MM.1S (cell line): ENCODE measurements at regions not wholly inside any gene's neighbourhood (a gene's known extent, or its start where the extent isn't known, plus 50 kb on each side); places are given as distances from the start of the nearest gene placed in this dataset.

ENCODE experiments used
- CTCF ChIP-seq: fragments of 300-600 bp; sonication (generic); IDR thresholded peaks from 2 replicates; pipeline ENCODE4 v1.5.1; 2016; ENCODE audit warnings: antibody characterized with exemption, low read length, mixed read lengths
- EZH2 ChIP-seq: fragments of 300-600 bp; sonication (generic); optimal IDR thresholded peaks from 2 replicates; pipeline ENCODE3; 2017; ENCODE audit warnings: low read depth, mild to moderate bottlenecking, antibody characterized with exemption, low read length, mixed read lengths
- EZH2phosphoT487 ChIP-seq: fragments of 300-600 bp; sonication (generic); IDR thresholded peaks from 2 replicates; pipeline ENCODE4 v1.6.1; 2018; ENCODE audit warnings: antibody characterized with exemption, low read length

GRCh38 chr6:26743157-26743821 lies 83.7 kb upstream of the ZNF322 start:
- TF ChIP-seq CTCF (no peak), EZH2 (no peak), EZH2phosphoT487 (no peak)
